WERI-Rb-1 (cell line): ENCODE measurements at regions not wholly inside any gene's neighbourhood (a gene's known extent, or its start where the extent isn't known, plus 50 kb on each side); places are given as distances from the start of the nearest gene placed in this dataset.

Experiments used
- DNase-seq: peaks from one replicate; pipeline ENCODE4 v3.0.0-alpha.2; 2020
- H3K27ac ChIP-seq: fragments of 250-450 bp; sonication (Bioruptor Pico); 2 replicates; pipeline ENCODE4 v1.5.1; 2020; ENCODE audit warnings: mild to moderate bottlenecking, moderate library complexity
- H3K27me3 ChIP-seq: fragments of 250-450 bp; sonication (Bioruptor Pico); 2 replicates; pipeline ENCODE4 v1.5.1; 2021; ENCODE audit warnings: mild to moderate bottlenecking, low read depth, moderate library complexity; ENCODE audit not compliant: insufficient read depth, severe bottlenecking
- H3K36me3 ChIP-seq: fragments of 250-450 bp; sonication (Bioruptor Pico); 2 replicates; pipeline ENCODE4 v1.5.1; 2020; ENCODE audit warnings: mild to moderate bottlenecking, moderate library complexity
- H3K4me3 ChIP-seq: 2 replicates; pipeline ENCODE4 v1.5.1; 2011; ENCODE audit warnings: low read depth, mild to moderate bottlenecking, control low read depth, low read length
- H3K9me3 ChIP-seq: fragments of 250-450 bp; sonication (Bioruptor Pico); 2 replicates; pipeline ENCODE4 v1.5.1; 2021; ENCODE audit warnings: mild to moderate bottlenecking, moderate library complexity; ENCODE audit not compliant: severe bottlenecking
- TF ChIP-seq, protein P1 (sequence below): IDR thresholded peaks from 2 replicates; pipeline ENCODE4 v1.5.1; 2011; ENCODE audit warnings: low read depth, mild to moderate bottlenecking, control low read depth, inconsistent platforms, low read length

DNA sequence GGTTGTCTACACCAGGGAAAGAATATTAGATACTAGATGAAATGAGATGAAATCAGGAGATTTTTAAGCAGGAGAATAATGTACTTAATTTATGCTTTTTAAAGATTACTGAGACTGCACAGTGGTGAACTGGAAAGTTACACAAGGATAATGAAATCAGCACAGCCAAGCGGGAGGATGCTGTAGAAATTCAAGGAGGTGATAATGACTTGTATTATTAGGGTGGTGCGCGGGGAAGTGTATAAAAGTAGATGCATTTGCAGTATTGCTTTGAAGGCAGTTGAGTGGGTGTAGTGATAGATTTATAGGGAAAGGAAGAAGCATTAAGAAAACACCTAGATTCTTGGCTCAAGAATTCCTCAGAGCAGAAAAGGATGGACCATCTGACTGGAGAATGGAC, 359.5 kb upstream of the SPHKAP start:
- Histone ChIP-seq H3K36me3 (no peaks in the 10 kb centered on the region), H3K9me3 (peaks cover 4% of the 10 kb centered on the region), H3K27ac (no peak overlapping the region), H3K4me3 (no peak overlapping the region), H3K27me3 (no peaks in the 10 kb centered on the region)
- TF ChIP-seq, protein P1, sequence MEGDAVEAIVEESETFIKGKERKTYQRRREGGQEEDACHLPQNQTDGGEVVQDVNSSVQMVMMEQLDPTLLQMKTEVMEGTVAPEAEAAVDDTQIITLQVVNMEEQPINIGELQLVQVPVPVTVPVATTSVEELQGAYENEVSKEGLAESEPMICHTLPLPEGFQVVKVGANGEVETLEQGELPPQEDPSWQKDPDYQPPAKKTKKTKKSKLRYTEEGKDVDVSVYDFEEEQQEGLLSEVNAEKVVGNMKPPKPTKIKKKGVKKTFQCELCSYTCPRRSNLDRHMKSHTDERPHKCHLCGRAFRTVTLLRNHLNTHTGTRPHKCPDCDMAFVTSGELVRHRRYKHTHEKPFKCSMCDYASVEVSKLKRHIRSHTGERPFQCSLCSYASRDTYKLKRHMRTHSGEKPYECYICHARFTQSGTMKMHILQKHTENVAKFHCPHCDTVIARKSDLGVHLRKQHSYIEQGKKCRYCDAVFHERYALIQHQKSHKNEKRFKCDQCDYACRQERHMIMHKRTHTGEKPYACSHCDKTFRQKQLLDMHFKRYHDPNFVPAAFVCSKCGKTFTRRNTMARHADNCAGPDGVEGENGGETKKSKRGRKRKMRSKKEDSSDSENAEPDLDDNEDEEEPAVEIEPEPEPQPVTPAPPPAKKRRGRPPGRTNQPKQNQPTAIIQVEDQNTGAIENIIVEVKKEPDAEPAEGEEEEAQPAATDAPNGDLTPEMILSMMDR, result no peak
- no peak for DNase-seq

DNA sequence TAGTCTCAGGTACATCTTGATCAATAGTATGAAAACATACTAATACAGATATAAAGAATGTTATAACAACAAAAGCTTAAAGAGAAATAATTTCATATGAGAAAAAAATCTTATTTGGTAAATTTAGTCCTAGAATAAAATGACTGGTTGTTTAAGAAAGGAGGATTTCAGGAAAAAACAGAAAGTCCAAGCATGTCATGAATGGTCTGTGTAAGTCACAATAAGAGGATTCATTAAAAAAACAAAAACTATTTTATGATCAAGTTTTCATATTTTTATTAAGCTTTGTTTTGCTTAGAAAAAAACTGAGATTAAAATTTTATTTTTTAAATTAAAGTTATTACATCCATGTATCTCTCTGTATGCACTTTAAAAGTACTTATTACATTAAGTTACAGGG, 353.9 kb upstream of the SPHKAP start:
- H3K27ac ChIP-seq, result no peak overlapping the region
- no peak for DNase-seq
- H3K4me3 ChIP-seq, result no peak overlapping the region
- TF ChIP-seq, protein P1, result no peak
- H3K27me3 ChIP-seq, result no peaks in the 10 kb centered on the region
- H3K9me3 ChIP-seq, result peaks cover 11% of the 10 kb centered on the region
- H3K36me3 ChIP-seq, result no peaks in the 10 kb centered on the region

DNA sequence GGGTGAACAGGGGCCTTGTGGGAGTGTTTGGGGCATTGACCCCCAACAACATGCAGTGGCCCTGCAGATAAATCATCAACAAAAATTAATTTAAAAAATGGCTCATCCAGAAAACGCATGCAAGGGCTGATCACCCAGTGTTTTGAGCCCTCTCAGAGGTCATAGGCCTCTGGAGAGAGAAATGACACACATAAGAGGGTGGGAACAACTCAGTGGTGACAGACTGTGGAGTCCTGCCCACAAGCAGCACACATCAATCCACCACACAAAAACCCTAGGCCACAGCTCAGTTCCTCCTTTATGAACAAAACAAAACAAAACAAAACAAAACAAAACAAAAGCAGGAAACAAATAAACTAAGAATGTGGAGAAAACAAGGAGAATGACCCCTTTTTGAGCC, 351.7 kb upstream of the SPHKAP start:
- DNase-seq, result no peak
- Histone ChIP-seq H3K27me3 (peaks cover under 1% of the 10 kb centered on the region), H3K36me3 (no peaks in the 10 kb centered on the region), H3K9me3 (peaks cover 11% of the 10 kb centered on the region), H3K27ac (no peak overlapping the region), H3K4me3 (no peak overlapping the region)
- TF ChIP-seq, protein P1, result no peak

DNA sequence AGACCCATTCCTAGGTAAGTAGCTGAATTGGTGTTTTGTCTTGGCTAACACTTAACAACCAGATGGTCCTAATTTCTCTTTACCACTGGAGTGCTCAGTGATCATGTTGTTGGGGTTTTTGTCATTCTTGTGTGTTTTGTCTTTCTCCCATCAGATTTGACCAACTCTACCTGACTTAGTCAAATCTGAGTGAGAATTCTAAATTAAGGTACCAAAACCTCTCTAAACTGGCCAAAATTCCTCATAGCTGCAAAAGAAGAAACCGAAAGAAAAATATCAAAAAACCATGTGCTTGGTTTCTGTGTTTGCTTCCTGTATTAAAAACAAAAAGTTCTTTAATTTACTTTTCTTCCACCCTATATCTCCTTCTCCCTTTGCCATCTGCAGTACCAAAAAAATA, 350.7 kb upstream of the SPHKAP start:
- peaks cover 11% of the 10 kb centered on the region for H3K9me3 ChIP-seq
- no peak overlapping the region for H3K4me3 ChIP-seq
- TF ChIP-seq, protein P1, result no peak
- H3K27ac ChIP-seq, result no peak overlapping the region
- no peak for DNase-seq
- peaks cover 4% of the 10 kb centered on the region for H3K27me3 ChIP-seq
- H3K36me3 ChIP-seq, result no peaks in the 10 kb centered on the region

DNA sequence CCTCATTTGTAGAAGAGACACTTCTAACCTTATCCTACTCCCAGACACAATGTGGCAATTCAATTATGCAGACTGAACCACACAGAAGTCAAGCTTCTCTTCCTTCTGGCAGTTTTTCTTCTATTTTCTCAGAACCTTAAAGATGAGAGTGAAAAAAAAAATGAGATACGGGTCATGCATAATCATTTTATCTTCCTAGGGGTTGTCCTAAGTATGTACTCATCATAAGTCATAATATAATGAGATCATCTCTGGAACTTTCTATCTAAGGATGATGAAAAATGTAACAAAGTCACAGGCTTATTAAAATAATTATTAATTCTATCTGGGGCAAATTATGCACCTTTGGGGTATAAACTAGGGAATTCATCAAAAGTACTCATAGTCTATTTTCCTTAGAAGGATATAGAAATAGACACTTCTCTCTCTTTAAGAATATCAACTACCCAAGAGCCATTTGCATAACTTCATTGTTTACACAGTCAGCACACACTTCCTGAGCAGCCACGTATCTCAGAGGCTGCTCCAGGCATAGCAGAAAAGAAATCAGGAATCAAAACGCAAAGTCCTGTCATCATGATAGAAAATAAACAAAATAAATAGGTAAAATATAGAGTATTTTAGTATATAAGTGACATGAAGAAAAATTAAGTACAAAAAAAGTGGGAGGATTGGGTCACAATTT, 345.9 kb upstream of the SPHKAP start:
- TF ChIP-seq, protein P1, result no peak

DNA sequence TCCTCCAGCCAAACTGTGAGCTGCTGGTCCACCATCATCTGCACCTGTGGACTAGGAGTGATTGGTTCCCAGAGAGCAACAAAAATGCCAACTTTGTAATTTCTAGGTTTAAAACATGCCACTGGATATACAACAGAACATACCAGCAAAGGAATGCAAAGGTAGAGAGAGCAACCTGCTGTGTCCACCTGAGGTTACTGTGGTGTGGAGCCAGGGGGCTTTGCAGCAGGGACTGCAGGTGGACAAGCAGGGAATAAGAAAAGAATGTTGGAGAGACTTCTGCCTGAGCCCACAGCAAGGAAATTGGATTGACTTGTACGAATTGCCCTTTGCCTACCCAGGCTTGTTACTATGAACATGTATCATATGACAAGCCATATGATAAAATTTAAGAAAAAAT, 345.2 kb upstream of the SPHKAP start:
- no peaks in the 10 kb centered on the region for H3K36me3 ChIP-seq
- no peak overlapping the region for H3K4me3 ChIP-seq
- H3K27me3 ChIP-seq, result peaks cover 20% of the 10 kb centered on the region
- no peak for DNase-seq
- H3K27ac ChIP-seq, result no peak overlapping the region
- no peaks in the 10 kb centered on the region for H3K9me3 ChIP-seq
- TF ChIP-seq, protein P1, result no peak

More for the DNA sequence above, 345.9 kb upstream of the SPHKAP start:
- Histone ChIP-seq H3K27ac (no peak overlapping the region), H3K9me3 (no peaks in the 10 kb centered on the region), H3K27me3 (peaks cover 14% of the 10 kb centered on the region), H3K36me3 (no peaks in the 10 kb centered on the region), H3K4me3 (no peak overlapping the region)
- no peak for DNase-seq
